ENCODE measurements at regions not wholly inside any gene's neighbourhood (a gene's known extent, or its start where the extent isn't known, plus 50 kb on each side); places are given as distances from the start of the nearest gene placed in this dataset.

DNA sequence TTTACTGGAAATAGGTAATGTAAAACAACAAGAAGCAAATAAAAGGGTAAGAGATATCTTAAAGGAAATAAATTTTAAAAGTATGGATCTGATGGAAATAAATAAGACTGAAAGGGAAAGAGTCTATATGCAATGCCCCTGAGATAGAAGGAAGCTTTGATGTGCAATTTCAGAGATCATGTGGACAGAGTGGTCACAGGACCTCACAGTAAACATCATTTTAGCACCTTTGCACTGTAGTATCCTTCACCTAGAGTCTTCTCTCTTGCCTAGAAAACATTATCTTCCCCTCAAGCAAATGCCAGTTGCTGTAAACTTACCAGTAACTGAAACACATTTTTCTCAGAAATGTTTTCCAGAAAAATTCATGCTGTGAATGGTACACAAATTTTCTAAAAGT lies 1621.3 kb upstream of the TMEFF2 start:
- no peaks in the 10 kb centered on the region for H3K27me3 ChIP-seq
- no peak overlapping the region for H3K4me3 ChIP-seq (ENCODE audit: low read depth in 1 of 2, low read length in 1 of 2)
- no peak overlapping the region for H3K27ac ChIP-seq
- TF ChIP-seq, protein P1, sequence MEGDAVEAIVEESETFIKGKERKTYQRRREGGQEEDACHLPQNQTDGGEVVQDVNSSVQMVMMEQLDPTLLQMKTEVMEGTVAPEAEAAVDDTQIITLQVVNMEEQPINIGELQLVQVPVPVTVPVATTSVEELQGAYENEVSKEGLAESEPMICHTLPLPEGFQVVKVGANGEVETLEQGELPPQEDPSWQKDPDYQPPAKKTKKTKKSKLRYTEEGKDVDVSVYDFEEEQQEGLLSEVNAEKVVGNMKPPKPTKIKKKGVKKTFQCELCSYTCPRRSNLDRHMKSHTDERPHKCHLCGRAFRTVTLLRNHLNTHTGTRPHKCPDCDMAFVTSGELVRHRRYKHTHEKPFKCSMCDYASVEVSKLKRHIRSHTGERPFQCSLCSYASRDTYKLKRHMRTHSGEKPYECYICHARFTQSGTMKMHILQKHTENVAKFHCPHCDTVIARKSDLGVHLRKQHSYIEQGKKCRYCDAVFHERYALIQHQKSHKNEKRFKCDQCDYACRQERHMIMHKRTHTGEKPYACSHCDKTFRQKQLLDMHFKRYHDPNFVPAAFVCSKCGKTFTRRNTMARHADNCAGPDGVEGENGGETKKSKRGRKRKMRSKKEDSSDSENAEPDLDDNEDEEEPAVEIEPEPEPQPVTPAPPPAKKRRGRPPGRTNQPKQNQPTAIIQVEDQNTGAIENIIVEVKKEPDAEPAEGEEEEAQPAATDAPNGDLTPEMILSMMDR (IDR thresholded peaks at IDR 0.05), result no peak
- no peaks in the 10 kb centered on the region for H3K36me3 ChIP-seq
- H3K4me1 ChIP-seq (ENCODE audit: control insufficient read depth in 1 of 2, insufficient read depth in 1 of 2, low read depth in 1 of 2, low read length in 1 of 2), result no peaks in the 10 kb centered on the region
- no peaks in the 10 kb centered on the region for H3K9me3 ChIP-seq

DNA sequence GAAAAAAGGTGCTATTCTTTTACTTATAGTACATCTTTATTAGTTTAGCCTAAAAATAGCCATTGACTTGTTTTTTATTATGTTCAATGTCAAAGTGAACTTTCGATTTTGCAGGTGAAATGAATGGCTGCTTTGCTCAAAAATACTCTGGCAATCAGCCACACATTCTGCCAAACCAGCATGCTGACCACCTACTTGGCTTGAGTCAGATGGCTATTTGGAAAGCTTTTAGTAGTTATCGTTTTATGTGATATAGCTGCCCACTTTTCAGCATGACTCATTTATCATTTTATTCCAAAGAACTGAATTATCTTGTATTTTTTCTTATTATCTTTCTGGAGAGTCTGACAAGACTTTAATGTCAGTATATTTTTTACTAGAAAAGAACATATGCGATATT lies 1615.8 kb upstream of the TMEFF2 start:
- no peak overlapping the region for H3K27ac ChIP-seq
- H3K4me3 ChIP-seq (ENCODE audit: low read depth in 1 of 2, low read length in 1 of 2), result no peak overlapping the region
- TF ChIP-seq, protein P1 (IDR thresholded peaks at IDR 0.05), result no peak
- H3K4me1 ChIP-seq (ENCODE audit: control insufficient read depth in 1 of 2, insufficient read depth in 1 of 2, low read depth in 1 of 2, low read length in 1 of 2), result no peaks in the 10 kb centered on the region
- H3K27me3 ChIP-seq, result no peaks in the 10 kb centered on the region
- no peaks in the 10 kb centered on the region for H3K9me3 ChIP-seq
- H3K36me3 ChIP-seq, result no peaks in the 10 kb centered on the region

DNA sequence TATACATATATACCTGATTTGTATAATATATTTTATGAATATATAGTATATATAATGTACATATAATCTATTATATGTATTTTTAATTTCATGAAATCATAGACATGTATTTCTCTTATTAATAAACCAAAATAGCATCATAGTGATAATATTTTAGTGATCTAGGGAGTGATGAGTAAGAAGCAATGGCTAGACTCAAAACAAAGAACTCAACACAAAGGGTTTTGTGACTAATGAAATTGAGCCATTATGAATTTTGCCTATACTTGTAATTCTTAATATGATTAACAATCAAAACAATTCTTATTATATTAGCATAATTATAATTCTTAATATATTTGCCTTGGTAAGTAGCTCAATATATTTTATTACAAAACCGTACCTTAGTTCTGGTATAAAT lies 1614.1 kb upstream of the TMEFF2 start:
- Histone ChIP-seq H3K27ac (no peak overlapping the region), H3K4me3 (ENCODE audit: low read depth in 1 of 2, low read length in 1 of 2) (no peak overlapping the region), H3K4me1 (ENCODE audit: control insufficient read depth in 1 of 2, insufficient read depth in 1 of 2, low read depth in 1 of 2, low read length in 1 of 2) (no peaks in the 10 kb centered on the region), H3K9me3 (no peaks in the 10 kb centered on the region), H3K36me3 (no peaks in the 10 kb centered on the region), H3K27me3 (no peaks in the 10 kb centered on the region)
- TF ChIP-seq, protein P1 (IDR thresholded peaks at IDR 0.05), result no peak

DNA sequence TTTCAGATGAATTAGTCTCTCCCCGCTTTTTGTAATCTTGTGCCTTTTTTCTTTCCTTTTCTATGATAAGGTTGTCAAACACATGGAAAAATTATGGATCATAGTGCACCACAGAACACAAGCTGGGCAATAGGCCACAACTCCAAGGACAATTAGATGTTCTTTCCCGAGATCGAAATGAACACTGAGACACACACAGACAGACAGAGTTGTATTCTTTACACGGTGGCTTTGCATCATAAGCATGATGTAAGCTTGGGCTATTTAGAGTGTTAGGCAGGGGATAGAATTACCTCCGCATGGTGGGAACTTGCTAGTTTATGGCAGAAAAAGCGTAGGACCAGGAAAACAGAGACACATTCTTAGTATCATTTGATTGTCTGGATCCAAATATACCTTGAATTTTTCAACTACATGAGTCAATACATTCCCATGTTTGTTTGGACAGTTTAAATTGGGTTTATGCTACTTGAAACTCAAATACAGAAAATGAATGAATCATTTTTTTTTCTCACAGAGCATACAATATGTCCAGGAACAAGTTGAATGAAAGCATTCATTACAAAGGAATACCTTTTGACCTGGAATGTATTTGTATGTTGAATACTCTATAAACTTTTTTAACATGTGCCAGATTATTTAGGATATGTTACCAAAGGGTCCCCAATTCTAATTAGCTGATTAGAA lies 1611.5 kb upstream of the TMEFF2 start:
- Histone ChIP-seq H3K9me3 (no peaks in the 10 kb centered on the region), H3K36me3 (no peaks in the 10 kb centered on the region), H3K27me3 (no peaks in the 10 kb centered on the region), H3K4me3 (ENCODE audit: low read depth in 1 of 2, low read length in 1 of 2) (no peak overlapping the region), H3K27ac (no peak overlapping the region), H3K4me1 (ENCODE audit: control insufficient read depth in 1 of 2, insufficient read depth in 1 of 2, low read depth in 1 of 2, low read length in 1 of 2) (no peaks in the 10 kb centered on the region)
- TF ChIP-seq, protein P1 (IDR thresholded peaks at IDR 0.05), result no peak

DNA sequence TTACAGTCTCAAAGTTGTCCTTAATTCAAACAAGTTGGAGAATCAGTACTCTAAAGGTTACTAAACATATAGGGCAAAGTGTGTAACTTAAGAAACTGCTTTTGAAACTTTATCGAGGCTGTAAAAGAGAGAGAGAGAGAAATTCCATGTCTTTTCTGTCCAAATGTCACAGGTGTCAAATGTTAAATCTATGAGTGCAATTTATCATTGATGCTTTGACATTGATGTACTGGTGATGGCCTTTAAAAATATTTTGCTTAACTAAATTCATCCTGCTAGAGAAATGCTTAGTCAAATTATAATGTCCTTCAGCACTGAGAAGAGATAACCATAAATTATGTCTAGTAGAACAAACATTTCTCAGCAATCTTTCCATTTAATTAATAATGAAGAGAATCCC lies 1602.1 kb upstream of the TMEFF2 start:
- H3K27me3 ChIP-seq, result no peaks in the 10 kb centered on the region
- no peaks in the 10 kb centered on the region for H3K9me3 ChIP-seq
- H3K4me3 ChIP-seq (ENCODE audit: low read depth in 1 of 2, low read length in 1 of 2), result no peak overlapping the region
- H3K4me1 ChIP-seq (ENCODE audit: control insufficient read depth in 1 of 2, insufficient read depth in 1 of 2, low read depth in 1 of 2, low read length in 1 of 2), result no peaks in the 10 kb centered on the region
- no peaks in the 10 kb centered on the region for H3K36me3 ChIP-seq
- no peak overlapping the region for H3K27ac ChIP-seq
- TF ChIP-seq, protein P1 (IDR thresholded peaks at IDR 0.05), result no peak
